Peyer's patch (tissue), 4 donors: ENCODE measurements at regions not wholly inside any gene's neighbourhood (a gene's known extent, or its start where the extent isn't known, plus 50 kb on each side); places are given as distances from the start of the nearest gene placed in this dataset.

ENCODE experiments used
- POLR2A ChIP-seq, 2 donors: fragments of 450-650 bp; IDR thresholded peaks; one replicate each; pipeline ENCODE4 v1.5.1; 2017; ENCODE audit warnings: antibody characterized with exemption in 2 of 2, mild to moderate bottlenecking in 2 of 2, moderate library complexity in 2 of 2
- TF ChIP-seq, protein P1 (sequence below), 6 experiments: fragments of 450-650 bp in 4 of 6; fragments of 200-600 bp in 2 of 6; sonication (generic) in 1 of 6; IDR thresholded peaks; one replicate each; pipeline ENCODE4 v1.5.1; 2017 to 2019; ENCODE audit warnings: antibody characterized with exemption in 6 of 6, mild to moderate bottlenecking in 3 of 6, moderate library complexity in 1 of 6

DNA sequence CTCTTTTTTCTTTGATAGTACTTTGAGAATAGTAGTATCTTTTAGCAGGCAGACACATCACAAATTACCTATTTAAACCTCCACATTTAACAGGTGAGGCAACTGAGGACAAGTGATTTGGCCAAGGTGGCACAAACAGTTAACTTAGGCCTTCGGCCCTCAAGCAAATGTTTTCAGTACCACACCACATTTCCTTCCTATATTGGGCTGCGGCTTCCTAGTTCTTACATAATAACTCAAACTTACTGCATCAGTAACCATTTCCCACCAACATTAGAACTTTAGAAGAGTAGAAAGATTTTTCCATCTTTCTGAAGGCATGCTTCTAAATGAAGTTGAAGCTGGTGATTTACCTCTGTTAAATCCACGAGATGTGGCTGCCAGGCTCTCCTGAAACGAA lies 63.2 kb upstream of the SLC4A4 start:
- TF ChIP-seq POLR2A (IDR thresholded peaks at IDR 0.05), result no peak
- TF ChIP-seq, protein P1, sequence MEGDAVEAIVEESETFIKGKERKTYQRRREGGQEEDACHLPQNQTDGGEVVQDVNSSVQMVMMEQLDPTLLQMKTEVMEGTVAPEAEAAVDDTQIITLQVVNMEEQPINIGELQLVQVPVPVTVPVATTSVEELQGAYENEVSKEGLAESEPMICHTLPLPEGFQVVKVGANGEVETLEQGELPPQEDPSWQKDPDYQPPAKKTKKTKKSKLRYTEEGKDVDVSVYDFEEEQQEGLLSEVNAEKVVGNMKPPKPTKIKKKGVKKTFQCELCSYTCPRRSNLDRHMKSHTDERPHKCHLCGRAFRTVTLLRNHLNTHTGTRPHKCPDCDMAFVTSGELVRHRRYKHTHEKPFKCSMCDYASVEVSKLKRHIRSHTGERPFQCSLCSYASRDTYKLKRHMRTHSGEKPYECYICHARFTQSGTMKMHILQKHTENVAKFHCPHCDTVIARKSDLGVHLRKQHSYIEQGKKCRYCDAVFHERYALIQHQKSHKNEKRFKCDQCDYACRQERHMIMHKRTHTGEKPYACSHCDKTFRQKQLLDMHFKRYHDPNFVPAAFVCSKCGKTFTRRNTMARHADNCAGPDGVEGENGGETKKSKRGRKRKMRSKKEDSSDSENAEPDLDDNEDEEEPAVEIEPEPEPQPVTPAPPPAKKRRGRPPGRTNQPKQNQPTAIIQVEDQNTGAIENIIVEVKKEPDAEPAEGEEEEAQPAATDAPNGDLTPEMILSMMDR (IDR thresholded peaks at IDR 0.05), result no peak
